HG02870 (cell line): ENCODE measurements at regions not wholly inside any gene's neighbourhood (a gene's known extent, or its start where the extent isn't known, plus 50 kb on each side); places are given as distances from the start of the nearest gene placed in this dataset.

Experiments used
- ATAC-seq: cut with Tn5 transposase; IDR thresholded peaks from one replicate; pipeline ENCODE4 v1.9.1; 2021; ENCODE audit warnings: mild to moderate bottlenecking, moderate library complexity; ENCODE audit not compliant: unreplicated experiment

- no peak for ATAC-seq
Observed at GRCh38 chr3:181173227-181173626, 183.7 kb upstream of the DNAJC19 start.

- ATAC-seq = no peak
Observed at GRCh38 chr3:181134873-181135272, 145.3 kb upstream of the DNAJC19 start.

GRCh38 chr3:181133832-181134231, 144.3 kb upstream of the DNAJC19 start:
- no peak for ATAC-seq

- no peak for ATAC-seq
Observed at GRCh38 chr3:181105646-181106045, 116.1 kb upstream of the DNAJC19 start.

- no peak for ATAC-seq
Observed at GRCh38 chr3:181103605-181104004, 114.1 kb upstream of the DNAJC19 start.

- ATAC-seq = no peak
Observed at GRCh38 chr3:181086011-181086410, 96.5 kb upstream of the DNAJC19 start.

GRCh38 chr3:181081930-181082329, 92.4 kb upstream of the DNAJC19 start:
- ATAC-seq = no peak

GRCh38 chr3:181076558-181076957, 87.0 kb upstream of the DNAJC19 start:
- ATAC-seq = no peak

GRCh38 chr3:181075098-181075497, 85.6 kb upstream of the DNAJC19 start:
- ATAC-seq = no peak

- ATAC-seq = no peak
Observed at GRCh38 chr3:181066143-181067087, 76.9 kb upstream of the DNAJC19 start.

- no peak for ATAC-seq
Observed at GRCh38 chr3:181056136-181056732, 66.7 kb upstream of the DNAJC19 start.

GRCh38 chr3:181054538-181054937, 65.0 kb upstream of the DNAJC19 start:
- ATAC-seq = no peak

GRCh38 chr3:181052256-181052655, 62.7 kb upstream of the DNAJC19 start:
- no peak for ATAC-seq

- no peak for ATAC-seq
Observed at GRCh38 chr3:181050738-181051137, 61.2 kb upstream of the DNAJC19 start.

- ATAC-seq = no peak
Observed at GRCh38 chr3:181040030-181040429, 50.5 kb upstream of the DNAJC19 start.
